ENCODE measurements at regions not wholly inside any gene's neighbourhood (a gene's known extent, or its start where the extent isn't known, plus 50 kb on each side); places are given as distances from the start of the nearest gene placed in this dataset.

GRCh38 chr18:43825768-43826167 lies 548.5 kb upstream of the SYT4 start:
- Histone ChIP-seq H3K36me3 (ENCODE audit: control insufficient read depth, insufficient read depth, low read length) (no peaks in the 10 kb centered on the region), H3K4me3 (ENCODE audit: low read length) (no peak overlapping the region), H3K27ac (ENCODE audit: low read length) (no peak overlapping the region), H3K27me3 (ENCODE audit: control insufficient read depth, insufficient read depth, low read length) (no peaks in the 10 kb centered on the region), H3K9me3 (ENCODE audit: control insufficient read depth, insufficient read depth, low read length) (no peaks in the 10 kb centered on the region), H3K4me1 (ENCODE audit: control insufficient read depth, insufficient read depth, low read length) (no peaks in the 10 kb centered on the region)
- WGBS (ENCODE audit: insufficient coverage): 72% methylated on average over 2 of the region's 2 CpGs
- TF ChIP-seq CTCF (IDR thresholded peaks at IDR 0.05): no peak
- Mint-ChIP-seq H3K4me3 (no peak overlapping the region), H3K27me3 (ENCODE audit: low read depth in 2 of 2) (no peaks in the 10 kb centered on the region), H3K27ac (no peak overlapping the region), H3K36me3 (no peaks in the 10 kb centered on the region), H3K9me3 (peaks cover 3% of the 10 kb centered on the region in 2 donors), H3K4me1 (no peaks in the 10 kb centered on the region)
- intact Hi-C loops (cut with micrococcal nuclease): no loop called here
- ATAC-seq: no peak
- no peak for DNase-seq

GRCh38 chr18:43826215-43826614 lies 548.9 kb upstream of the SYT4 start:
- no peaks in the 10 kb centered on the region for H3K36me3 Mint-ChIP-seq
- H3K27me3 Mint-ChIP-seq (ENCODE audit: low read depth in 2 of 2): no peaks in the 10 kb centered on the region
- no peaks in the 10 kb centered on the region for H3K9me3 ChIP-seq (ENCODE audit: control insufficient read depth, insufficient read depth, low read length)
- no peak overlapping the region for H3K27ac ChIP-seq (ENCODE audit: low read length)
- no peaks in the 10 kb centered on the region for H3K4me1 ChIP-seq (ENCODE audit: control insufficient read depth, insufficient read depth, low read length)
- no peak for ATAC-seq
- H3K4me3 Mint-ChIP-seq: no peak overlapping the region
- 78% methylated on average over 1 of the region's 1 CpG for WGBS (ENCODE audit: insufficient coverage)
- H3K27ac Mint-ChIP-seq: no peak overlapping the region
- H3K36me3 ChIP-seq (ENCODE audit: control insufficient read depth, insufficient read depth, low read length): no peaks in the 10 kb centered on the region
- H3K9me3 Mint-ChIP-seq: peaks cover 3% of the 10 kb centered on the region in 2 donors
- DNase-seq: no peak
- H3K4me1 Mint-ChIP-seq: no peaks in the 10 kb centered on the region
- H3K4me3 ChIP-seq (ENCODE audit: low read length): no peak overlapping the region
- TF ChIP-seq CTCF (IDR thresholded peaks at IDR 0.05): no peak
- H3K27me3 ChIP-seq (ENCODE audit: control insufficient read depth, insufficient read depth, low read length): no peaks in the 10 kb centered on the region
- intact Hi-C loops (cut with micrococcal nuclease): no loop called here

GRCh38 chr18:43827311-43827710 lies 550.0 kb upstream of the SYT4 start:
- intact Hi-C loops (cut with micrococcal nuclease): no loop called here
- Mint-ChIP-seq H3K36me3 (no peaks in the 10 kb centered on the region), H3K27me3 (ENCODE audit: low read depth in 2 of 2) (no peaks in the 10 kb centered on the region), H3K4me1 (no peaks in the 10 kb centered on the region), H3K27ac (no peak overlapping the region), H3K9me3 (peaks cover 3% of the 10 kb centered on the region in 2 donors), H3K4me3 (no peak overlapping the region)
- Histone ChIP-seq H3K27ac (ENCODE audit: low read length) (no peak overlapping the region), H3K4me3 (ENCODE audit: low read length) (no peak overlapping the region), H3K27me3 (ENCODE audit: control insufficient read depth, insufficient read depth, low read length) (no peaks in the 10 kb centered on the region), H3K36me3 (ENCODE audit: control insufficient read depth, insufficient read depth, low read length) (no peaks in the 10 kb centered on the region), H3K4me1 (ENCODE audit: control insufficient read depth, insufficient read depth, low read length) (no peaks in the 10 kb centered on the region), H3K9me3 (ENCODE audit: control insufficient read depth, insufficient read depth, low read length) (no peaks in the 10 kb centered on the region)
- 0% methylated on average over 1 of the region's 4 CpGs for WGBS (ENCODE audit: insufficient coverage)
- ATAC-seq (no peak), DNase-seq (no peak)
- no peak for TF ChIP-seq CTCF (IDR thresholded peaks at IDR 0.05)

- H3K4me3 ChIP-seq (ENCODE audit: low read length): no peak overlapping the region
- WGBS (ENCODE audit: insufficient coverage): no CpG with 5 or more reads among the region's 1 CpG
- no peaks in the 10 kb centered on the region for H3K27me3 Mint-ChIP-seq (ENCODE audit: low read depth in 2 of 2)
- H3K27me3 ChIP-seq (ENCODE audit: control insufficient read depth, insufficient read depth, low read length): no peaks in the 10 kb centered on the region
- H3K36me3 Mint-ChIP-seq: no peaks in the 10 kb centered on the region
- intact Hi-C loops (cut with micrococcal nuclease): no loop called here
- TF ChIP-seq CTCF (IDR thresholded peaks at IDR 0.05): no peak
- H3K4me1 ChIP-seq (ENCODE audit: control insufficient read depth, insufficient read depth, low read length): no peaks in the 10 kb centered on the region
- DNase-seq (no peak), ATAC-seq (no peak)
- no peaks in the 10 kb centered on the region for H3K9me3 ChIP-seq (ENCODE audit: control insufficient read depth, insufficient read depth, low read length)
- H3K4me3 Mint-ChIP-seq: no peak overlapping the region
- no peak overlapping the region for H3K27ac Mint-ChIP-seq
- H3K4me1 Mint-ChIP-seq: no peaks in the 10 kb centered on the region
- no peaks in the 10 kb centered on the region for H3K36me3 ChIP-seq (ENCODE audit: control insufficient read depth, insufficient read depth, low read length)
- no peak overlapping the region for H3K27ac ChIP-seq (ENCODE audit: low read length)
- peaks cover 0 to 3% of the 10 kb centered on the region in 2 donors for H3K9me3 Mint-ChIP-seq
These were observed 553.0 kb upstream of the SYT4 start for GRCh38 chr18:43830303-43830702.

Data from natural killer cell (primary cell).